ENCODE measurements at regions not wholly inside any gene's neighbourhood (a gene's known extent, or its start where the extent isn't known, plus 50 kb on each side); places are given as distances from the start of the nearest gene placed in this dataset.

GRCh38 chr2:16060936-16061338, 120.6 kb downstream of the MYCN start:
- TF ChIP-seq, protein P1, sequence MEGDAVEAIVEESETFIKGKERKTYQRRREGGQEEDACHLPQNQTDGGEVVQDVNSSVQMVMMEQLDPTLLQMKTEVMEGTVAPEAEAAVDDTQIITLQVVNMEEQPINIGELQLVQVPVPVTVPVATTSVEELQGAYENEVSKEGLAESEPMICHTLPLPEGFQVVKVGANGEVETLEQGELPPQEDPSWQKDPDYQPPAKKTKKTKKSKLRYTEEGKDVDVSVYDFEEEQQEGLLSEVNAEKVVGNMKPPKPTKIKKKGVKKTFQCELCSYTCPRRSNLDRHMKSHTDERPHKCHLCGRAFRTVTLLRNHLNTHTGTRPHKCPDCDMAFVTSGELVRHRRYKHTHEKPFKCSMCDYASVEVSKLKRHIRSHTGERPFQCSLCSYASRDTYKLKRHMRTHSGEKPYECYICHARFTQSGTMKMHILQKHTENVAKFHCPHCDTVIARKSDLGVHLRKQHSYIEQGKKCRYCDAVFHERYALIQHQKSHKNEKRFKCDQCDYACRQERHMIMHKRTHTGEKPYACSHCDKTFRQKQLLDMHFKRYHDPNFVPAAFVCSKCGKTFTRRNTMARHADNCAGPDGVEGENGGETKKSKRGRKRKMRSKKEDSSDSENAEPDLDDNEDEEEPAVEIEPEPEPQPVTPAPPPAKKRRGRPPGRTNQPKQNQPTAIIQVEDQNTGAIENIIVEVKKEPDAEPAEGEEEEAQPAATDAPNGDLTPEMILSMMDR (IDR thresholded peaks at IDR 0.05; ENCODE audit: poor library complexity, severe bottlenecking): no peak
- TF ChIP-seq, protein P2, sequence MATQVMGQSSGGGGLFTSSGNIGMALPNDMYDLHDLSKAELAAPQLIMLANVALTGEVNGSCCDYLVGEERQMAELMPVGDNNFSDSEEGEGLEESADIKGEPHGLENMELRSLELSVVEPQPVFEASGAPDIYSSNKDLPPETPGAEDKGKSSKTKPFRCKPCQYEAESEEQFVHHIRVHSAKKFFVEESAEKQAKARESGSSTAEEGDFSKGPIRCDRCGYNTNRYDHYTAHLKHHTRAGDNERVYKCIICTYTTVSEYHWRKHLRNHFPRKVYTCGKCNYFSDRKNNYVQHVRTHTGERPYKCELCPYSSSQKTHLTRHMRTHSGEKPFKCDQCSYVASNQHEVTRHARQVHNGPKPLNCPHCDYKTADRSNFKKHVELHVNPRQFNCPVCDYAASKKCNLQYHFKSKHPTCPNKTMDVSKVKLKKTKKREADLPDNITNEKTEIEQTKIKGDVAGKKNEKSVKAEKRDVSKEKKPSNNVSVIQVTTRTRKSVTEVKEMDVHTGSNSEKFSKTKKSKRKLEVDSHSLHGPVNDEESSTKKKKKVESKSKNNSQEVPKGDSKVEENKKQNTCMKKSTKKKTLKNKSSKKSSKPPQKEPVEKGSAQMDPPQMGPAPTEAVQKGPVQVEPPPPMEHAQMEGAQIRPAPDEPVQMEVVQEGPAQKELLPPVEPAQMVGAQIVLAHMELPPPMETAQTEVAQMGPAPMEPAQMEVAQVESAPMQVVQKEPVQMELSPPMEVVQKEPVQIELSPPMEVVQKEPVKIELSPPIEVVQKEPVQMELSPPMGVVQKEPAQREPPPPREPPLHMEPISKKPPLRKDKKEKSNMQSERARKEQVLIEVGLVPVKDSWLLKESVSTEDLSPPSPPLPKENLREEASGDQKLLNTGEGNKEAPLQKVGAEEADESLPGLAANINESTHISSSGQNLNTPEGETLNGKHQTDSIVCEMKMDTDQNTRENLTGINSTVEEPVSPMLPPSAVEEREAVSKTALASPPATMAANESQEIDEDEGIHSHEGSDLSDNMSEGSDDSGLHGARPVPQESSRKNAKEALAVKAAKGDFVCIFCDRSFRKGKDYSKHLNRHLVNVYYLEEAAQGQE (IDR thresholded peaks at IDR 0.05; ENCODE audit: borderline replicate concordance): no peak
- TF ChIP-seq RAD21 (conservative IDR thresholded peaks at IDR 0.05) (no peak), EZH2 (IDR thresholded peaks at IDR 0.05; ENCODE audit: borderline replicate concordance, insufficient read depth, low read length, poor library complexity, severe bottlenecking) (no peak), POLR2AphosphoS5 (IDR thresholded peaks at IDR 0.05) (no peak)
